Stimulated activated naive CD8-positive, alpha-beta T cell treated with anti-CD3 and anti-CD28 coated beads, Interleukin-15, amount 100 ng/mL, for 72 hours (primary cell): ENCODE measurements at regions not wholly inside any gene's neighbourhood (a gene's known extent, or its start where the extent isn't known, plus 50 kb on each side); places are given as distances from the start of the nearest gene placed in this dataset.

Source experiments
- ATAC-seq: fragments of 150-1000 bp; cut with Tn5 transposase; 2 replicates; pipeline ENCODE4 v1.10.0; 2021; ENCODE audit warnings: mild to moderate bottlenecking, moderate library complexity
- DNase-seq, 2 donors: peaks; one replicate each; pipeline ENCODE4 v3.0.0; 2021 to 2022
- H3K27ac Mint-ChIP-seq, 2 donors: one replicate each; pipeline ENCODE4 v1.8.0; 2022; ENCODE audit warnings: mild to moderate bottlenecking in 2 of 2, mixed read lengths in 2 of 2, moderate library complexity in 2 of 2
- H3K27me3 Mint-ChIP-seq: one replicate; pipeline ENCODE4 v1.8.0; 2022; ENCODE audit warnings: mixed read lengths
- H3K4me1 Mint-ChIP-seq: one replicate; pipeline ENCODE4 v1.8.0; 2022; ENCODE audit warnings: mild to moderate bottlenecking, mixed read lengths
- H3K4me3 Mint-ChIP-seq, 2 donors: one replicate each; pipeline ENCODE4 v1.8.0; 2022; ENCODE audit warnings: mild to moderate bottlenecking in 2 of 2, mixed read lengths in 2 of 2, moderate library complexity in 1 of 2
- H3K9me3 Mint-ChIP-seq, 2 donors: one replicate each; pipeline ENCODE4 v1.8.0; 2022; ENCODE audit warnings: mixed read lengths in 2 of 2

- ATAC-seq: no peak
- Mint-ChIP-seq H3K4me3 (no peak overlapping the region), H3K27me3 (no peaks in the 10 kb centered on the region), H3K9me3 (peaks cover 0 to 4% of the 10 kb centered on the region in 2 donors), H3K4me1 (no peaks in the 10 kb centered on the region), H3K27ac (no peak overlapping the region)
- no peak for DNase-seq
These were observed 135.2 kb upstream of the PRL start for GRCh38 chr6:22432060-22432459.

GRCh38 chr6:22433745-22434144 lies 135.6 kb upstream of the HDGFL1 start:
- Mint-ChIP-seq H3K9me3 (peaks cover 4 to 6% of the 10 kb centered on the region in 2 donors), H3K27ac (no peak overlapping the region), H3K27me3 (no peaks in the 10 kb centered on the region), H3K4me1 (no peaks in the 10 kb centered on the region), H3K4me3 (no peak overlapping the region)
- no peak for DNase-seq
- no peak for ATAC-seq

- Mint-ChIP-seq H3K4me3 (no peak overlapping the region), H3K9me3 (peaks cover 4 to 7% of the 10 kb centered on the region in 2 donors), H3K27ac (no peak overlapping the region), H3K27me3 (no peaks in the 10 kb centered on the region), H3K4me1 (no peaks in the 10 kb centered on the region)
- DNase-seq: no peak
- no peak for ATAC-seq
These were observed 134.2 kb upstream of the HDGFL1 start for GRCh38 chr6:22435151-22435550.

GRCh38 chr6:22436134-22436533 lies 133.2 kb upstream of the HDGFL1 start:
- Mint-ChIP-seq H3K9me3 (peaks cover 4 to 7% of the 10 kb centered on the region in 2 donors), H3K4me3 (no peak overlapping the region), H3K4me1 (no peaks in the 10 kb centered on the region), H3K27ac (no peak overlapping the region), H3K27me3 (no peaks in the 10 kb centered on the region)
- ATAC-seq: no peak
- DNase-seq: no peak

GRCh38 chr6:22437665-22438064 lies 131.7 kb upstream of the HDGFL1 start:
- peaks cover 4 to 7% of the 10 kb centered on the region in 2 donors for H3K9me3 Mint-ChIP-seq
- no peaks in the 10 kb centered on the region for H3K4me1 Mint-ChIP-seq
- no peak overlapping the region for H3K4me3 Mint-ChIP-seq
- no peaks in the 10 kb centered on the region for H3K27me3 Mint-ChIP-seq
- ATAC-seq: no peak
- H3K27ac Mint-ChIP-seq: no peak overlapping the region
- no peak for DNase-seq

GRCh38 chr6:22442826-22443225 lies 126.5 kb upstream of the HDGFL1 start:
- no peaks in the 10 kb centered on the region for H3K4me1 Mint-ChIP-seq
- no peak for DNase-seq
- no peak overlapping the region for H3K4me3 Mint-ChIP-seq

GRCh38 chr6:22444330-22444729 lies 125.0 kb upstream of the HDGFL1 start:
- ATAC-seq: no peak
- Mint-ChIP-seq H3K9me3 (no peaks in the 10 kb centered on the region), H3K27me3 (no peaks in the 10 kb centered on the region), H3K4me1 (no peaks in the 10 kb centered on the region), H3K27ac (no peak overlapping the region), H3K4me3 (no peak overlapping the region)
- DNase-seq: no peak

More at GRCh38 chr6:22442826-22443225, 126.5 kb upstream of the HDGFL1 start:
- Mint-ChIP-seq H3K27me3 (no peaks in the 10 kb centered on the region), H3K27ac (no peak overlapping the region), H3K9me3 (peaks cover 0 to 7% of the 10 kb centered on the region in 2 donors)
- ATAC-seq: no peak

- H3K27me3 Mint-ChIP-seq: no peaks in the 10 kb centered on the region
These were observed 123.4 kb upstream of the HDGFL1 start for GRCh38 chr6:22445946-22446345.

GRCh38 chr6:22447249-22448196 lies 121.8 kb upstream of the HDGFL1 start:
- H3K27ac Mint-ChIP-seq: peak overlapping the region in 1 of 2 donors; percentile 19

More at GRCh38 chr6:22445946-22446345, 123.4 kb upstream of the HDGFL1 start:
- Mint-ChIP-seq H3K27ac (no peak overlapping the region), H3K4me1 (no peaks in the 10 kb centered on the region), H3K9me3 (no peaks in the 10 kb centered on the region), H3K4me3 (no peak overlapping the region)
- ATAC-seq (no peak), DNase-seq (no peak)

GRCh38 chr6:22448291-22448711 lies 121.1 kb upstream of the HDGFL1 start:
- ATAC-seq (no peak), DNase-seq (no peak)
- Mint-ChIP-seq H3K4me1 (no peaks in the 10 kb centered on the region), H3K9me3 (no peaks in the 10 kb centered on the region), H3K4me3 (no peak overlapping the region), H3K27me3 (no peaks in the 10 kb centered on the region), H3K27ac (no peak overlapping the region)

More at GRCh38 chr6:22447249-22448196, 121.8 kb upstream of the HDGFL1 start:
- Mint-ChIP-seq H3K9me3 (no peaks in the 10 kb centered on the region), H3K4me1 (no peaks in the 10 kb centered on the region), H3K4me3 (no peak overlapping the region), H3K27me3 (no peaks in the 10 kb centered on the region)
- DNase-seq (no peak), ATAC-seq (no peak)

- H3K4me3 Mint-ChIP-seq: no peak overlapping the region
- no peaks in the 10 kb centered on the region for H3K9me3 Mint-ChIP-seq
- DNase-seq (no peak), ATAC-seq (no peak)
- no peaks in the 10 kb centered on the region for H3K27me3 Mint-ChIP-seq
- no peak overlapping the region for H3K27ac Mint-ChIP-seq
- no peaks in the 10 kb centered on the region for H3K4me1 Mint-ChIP-seq
These were observed 117.4 kb upstream of the HDGFL1 start for GRCh38 chr6:22451962-22452361.

GRCh38 chr6:22455378-22455777 lies 114.0 kb upstream of the HDGFL1 start:
- no peak overlapping the region for H3K4me3 Mint-ChIP-seq
- no peak for DNase-seq
- no peaks in the 10 kb centered on the region for H3K27me3 Mint-ChIP-seq
- no peaks in the 10 kb centered on the region for H3K9me3 Mint-ChIP-seq
- H3K27ac Mint-ChIP-seq: no peak overlapping the region
- no peaks in the 10 kb centered on the region for H3K4me1 Mint-ChIP-seq
- ATAC-seq: no peak

GRCh38 chr6:22457996-22458395 lies 111.4 kb upstream of the HDGFL1 start:
- Mint-ChIP-seq H3K27me3 (no peaks in the 10 kb centered on the region), H3K9me3 (no peaks in the 10 kb centered on the region), H3K4me3 (no peak overlapping the region), H3K4me1 (no peaks in the 10 kb centered on the region), H3K27ac (no peak overlapping the region)
- DNase-seq (no peak), ATAC-seq (no peak)

GRCh38 chr6:22466665-22467245 lies 102.6 kb upstream of the HDGFL1 start:
- ATAC-seq (no peak), DNase-seq (no peak)
- Mint-ChIP-seq H3K27me3 (no peaks in the 10 kb centered on the region), H3K4me3 (no peak overlapping the region), H3K27ac (no peak overlapping the region), H3K4me1 (no peaks in the 10 kb centered on the region), H3K9me3 (peaks cover 9 to 17% of the 10 kb centered on the region in 2 donors)

GRCh38 chr6:22467645-22468044 lies 101.7 kb upstream of the HDGFL1 start:
- Mint-ChIP-seq H3K9me3 (peaks cover 12 to 17% of the 10 kb centered on the region in 2 donors), H3K27me3 (no peaks in the 10 kb centered on the region), H3K4me1 (no peaks in the 10 kb centered on the region), H3K27ac (no peak overlapping the region), H3K4me3 (no peak overlapping the region)
- DNase-seq: no peak
- no peak for ATAC-seq

- Mint-ChIP-seq H3K27me3 (no peaks in the 10 kb centered on the region), H3K4me1 (no peaks in the 10 kb centered on the region), H3K27ac (no peak overlapping the region), H3K4me3 (no peak overlapping the region), H3K9me3 (peaks cover 12 to 17% of the 10 kb centered on the region in 2 donors)
- DNase-seq (no peak), ATAC-seq (no peak)
These were observed 101.0 kb upstream of the HDGFL1 start for GRCh38 chr6:22468256-22468965.
